Central memory CD8-positive, alpha-beta T cell (primary cell): ENCODE measurements at regions not wholly inside any gene's neighbourhood (a gene's known extent, or its start where the extent isn't known, plus 50 kb on each side); places are given as distances from the start of the nearest gene placed in this dataset.

Experiments used
- ATAC-seq: fragments of 150-1000 bp; cut with Tn5 transposase; replicated peaks from 2 replicates; pipeline ENCODE4 v1.10.0; 2022; ENCODE audit warnings: mild to moderate bottlenecking, moderate FRiP score, moderate number of reproducible peaks; ENCODE audit not compliant: poor library complexity, severe bottlenecking; ENCODE audit errors: extremely low read depth
- DNase-seq, 2 donors: peaks; one replicate each; pipeline ENCODE4 v3.0.0; 2021; ENCODE audit warnings: low spot score in 2 of 2
- H3K27ac Mint-ChIP-seq: one replicate; pipeline ENCODE4 v1.8.0; 2022; ENCODE audit warnings: low read depth, mild to moderate bottlenecking, moderate library complexity, mixed read lengths
- H3K27me3 Mint-ChIP-seq: one replicate; pipeline ENCODE4 v1.8.0; 2022; ENCODE audit warnings: mixed read lengths
- H3K36me3 Mint-ChIP-seq: one replicate; pipeline ENCODE4 v1.8.0; 2022; ENCODE audit warnings: mild to moderate bottlenecking, moderate library complexity, mixed read lengths; ENCODE audit not compliant: insufficient read depth
- H3K4me1 Mint-ChIP-seq: one replicate; pipeline ENCODE4 v1.8.0; 2022; ENCODE audit warnings: mixed read lengths
- H3K4me3 Mint-ChIP-seq: one replicate; pipeline ENCODE4 v1.8.0; 2022; ENCODE audit warnings: mild to moderate bottlenecking, moderate library complexity, mixed read lengths
- H3K9me3 Mint-ChIP-seq: one replicate; pipeline ENCODE4 v1.8.0; 2022; ENCODE audit warnings: mixed read lengths

GRCh38 chr18:46424898-46425297 lies 232.1 kb downstream of the LOXHD1 start:
- no peak overlapping the region for H3K4me3 Mint-ChIP-seq
- H3K27me3 Mint-ChIP-seq: peaks cover 22% of the 10 kb centered on the region
- H3K4me1 Mint-ChIP-seq: no peaks in the 10 kb centered on the region
- DNase-seq: no peak
- no peak overlapping the region for H3K27ac Mint-ChIP-seq
- H3K9me3 Mint-ChIP-seq: no peaks in the 10 kb centered on the region
- ATAC-seq: no peak
- peaks cover 3% of the 10 kb centered on the region for H3K36me3 Mint-ChIP-seq

GRCh38 chr18:46425511-46425910 lies 231.5 kb downstream of the LOXHD1 start:
- no peak for ATAC-seq
- no peaks in the 10 kb centered on the region for H3K9me3 Mint-ChIP-seq
- H3K36me3 Mint-ChIP-seq: peaks cover 2% of the 10 kb centered on the region
- H3K27me3 Mint-ChIP-seq: peaks cover 28% of the 10 kb centered on the region
- H3K4me3 Mint-ChIP-seq: no peak overlapping the region
- no peak for DNase-seq
- H3K4me1 Mint-ChIP-seq: no peaks in the 10 kb centered on the region
- H3K27ac Mint-ChIP-seq: no peak overlapping the region

GRCh38 chr18:46426021-46426678 lies 230.9 kb downstream of the LOXHD1 start:
- no peak overlapping the region for H3K27ac Mint-ChIP-seq
- DNase-seq: no peak

GRCh38 chr18:46426679-46427047 lies 230.4 kb downstream of the LOXHD1 start:
- Mint-ChIP-seq H3K27me3 (peaks cover 39% of the 10 kb centered on the region), H3K9me3 (no peaks in the 10 kb centered on the region), H3K36me3 (no peaks in the 10 kb centered on the region), H3K27ac (no peak overlapping the region), H3K4me1 (no peaks in the 10 kb centered on the region), H3K4me3 (no peak overlapping the region)
- ATAC-seq (no peak), DNase-seq (no peak)

More at GRCh38 chr18:46426021-46426678, 230.9 kb downstream of the LOXHD1 start:
- H3K27me3 Mint-ChIP-seq: peaks cover 34% of the 10 kb centered on the region
- H3K4me3 Mint-ChIP-seq: no peak overlapping the region
- no peaks in the 10 kb centered on the region for H3K36me3 Mint-ChIP-seq
- ATAC-seq: no peak
- no peaks in the 10 kb centered on the region for H3K9me3 Mint-ChIP-seq
- H3K4me1 Mint-ChIP-seq: no peaks in the 10 kb centered on the region
